CD4-positive, alpha-beta T cell (primary cell): ENCODE measurements at regions not wholly inside any gene's neighbourhood (a gene's known extent, or its start where the extent isn't known, plus 50 kb on each side); places are given as distances from the start of the nearest gene placed in this dataset.

ENCODE experiments used
- ATAC-seq: fragments of 200-7000 bp; cut with Tn5 transposase; one replicate; pipeline ENCODE4 v1.10.0; 2022; ENCODE audit warnings: mild to moderate bottlenecking; ENCODE audit not compliant: poor library complexity
- CTCF ChIA-PET: fragments of 350-600 bp; sonication (Branson Sonifier 250); formaldehyde crosslinking; loops from one replicate; lab custom pipeline; 2021; ENCODE audit warnings: antibody characterized with exemption, inconsistent platforms; lab: Charles Lee
- POLR2A ChIA-PET: fragments of 350-600 bp; sonication (Branson Sonifier 250); formaldehyde crosslinking; loops from one replicate; lab custom pipeline; 2021; ENCODE audit warnings: antibody characterized with exemption, inconsistent platforms; lab: Charles Lee
- DNase-seq, 14 experiments: peaks; one replicate each; pipeline ENCODE4 v3.0.0-alpha.2; 2013 to 2020; ENCODE audit warnings: mixed read lengths in 2 of 14
- H3K27ac ChIP-seq, 2 donors: one replicate each; pipeline versions ENCODE4 v1.5.1 to v1.7.0; 2013; ENCODE audit warnings: low read length in 2 of 2, low read depth in 1 of 2, mild to moderate bottlenecking in 1 of 2
- H3K27me3 ChIP-seq, 2 experiments: 1 replicate in 1 of 2; 2 replicates in 1 of 2; pipeline versions ENCODE4 v1.6.1 to v1.7.0; 2013; ENCODE audit warnings: low read length in 2 of 2, control low read depth in 1 of 2, mild to moderate bottlenecking in 1 of 2, moderate library complexity in 1 of 2; ENCODE audit not compliant: insufficient read depth in 2 of 2, control insufficient read depth in 1 of 2
- H3K36me3 ChIP-seq: one replicate; pipeline ENCODE4 v1.6.1; 2013; ENCODE audit warnings: low read length, control low read depth; ENCODE audit not compliant: insufficient read depth
- H3K4me1 ChIP-seq: one replicate; pipeline ENCODE4 v1.6.1; 2013; ENCODE audit warnings: low read length, control low read depth; ENCODE audit not compliant: insufficient read depth
- H3K4me3 ChIP-seq: one replicate; pipeline ENCODE4 v1.5.1; 2013; ENCODE audit warnings: mild to moderate bottlenecking, low read length, moderate library complexity
- H3K9me3 ChIP-seq, 2 experiments: 1 replicate in 1 of 2; 2 replicates in 1 of 2; pipeline versions ENCODE4 v1.6.1 to v1.7.0; 2013; ENCODE audit warnings: low read length in 2 of 2, mild to moderate bottlenecking in 2 of 2, control low read depth in 1 of 2, moderate library complexity in 1 of 2; ENCODE audit not compliant: control insufficient read depth in 1 of 2, insufficient read depth in 1 of 2
- H3K27ac Mint-ChIP-seq: one replicate; pipeline ENCODE4 v1.8.0; 2020; ENCODE audit warnings: mixed read lengths
- H3K27me3 Mint-ChIP-seq: one replicate; pipeline ENCODE4 v1.8.0; 2021; ENCODE audit warnings: mixed read lengths
- H3K36me3 Mint-ChIP-seq: one replicate; pipeline ENCODE4 v1.8.0; 2021; ENCODE audit warnings: low read depth, mixed read lengths
- H3K4me1 Mint-ChIP-seq: one replicate; pipeline ENCODE4 v1.8.0; 2021; ENCODE audit warnings: low read depth, mixed read lengths
- H3K4me3 Mint-ChIP-seq: one replicate; pipeline ENCODE4 v1.8.0; 2020; ENCODE audit warnings: mild to moderate bottlenecking, mixed read lengths
- H3K9me3 Mint-ChIP-seq: one replicate; pipeline ENCODE4 v1.8.0; 2020; ENCODE audit warnings: mixed read lengths
- CTCF ChIP-seq: fragments of 200-600 bp; IDR thresholded peaks from one replicate; pipeline ENCODE4 v1.8.0; 2022; ENCODE audit warnings: antibody characterized with exemption, mild to moderate bottlenecking
- intact Hi-C, 2 experiments: fragments of 100-400 bp; cut with DNase I in 1 of 2; cut with micrococcal nuclease in 1 of 2; formaldehyde crosslinking; loops; one replicate each; pipeline versions ENCODE4 v1.15.1 to v1.9.0; 2023 to 2025; cut with DNase I, micrococcal nuclease

GRCh38 chr20:55446301-55446700 lies 559.0 kb downstream of the CBLN4 start:
- Mint-ChIP-seq H3K27ac (no peak overlapping the region), H3K9me3 (peaks cover 4% of the 10 kb centered on the region), H3K4me3 (no peak overlapping the region), H3K36me3 (no peaks in the 10 kb centered on the region), H3K4me1 (no peaks in the 10 kb centered on the region), H3K27me3 (no peaks in the 10 kb centered on the region)
- H3K4me3 ChIP-seq, result no peak overlapping the region
- peaks cover 0 to 3% of the 10 kb centered on the region in 2 experiments for H3K9me3 ChIP-seq
- POLR2A ChIA-PET, result no interaction called here
- CTCF ChIA-PET, result no interaction called here
- no peaks in the 10 kb centered on the region for H3K27me3 ChIP-seq
- H3K36me3 ChIP-seq, result no peaks in the 10 kb centered on the region
- H3K4me1 ChIP-seq, result no peaks in the 10 kb centered on the region
- DNase-seq (no peak), ATAC-seq (no peak)
- no peak for TF ChIP-seq CTCF
- no peak overlapping the region for H3K27ac ChIP-seq
- intact Hi-C loops, result no loop called here

- no peak for TF ChIP-seq CTCF
- no peaks in the 10 kb centered on the region for H3K27me3 ChIP-seq
- Mint-ChIP-seq H3K4me1 (no peaks in the 10 kb centered on the region), H3K27ac (no peak overlapping the region), H3K36me3 (no peaks in the 10 kb centered on the region), H3K27me3 (no peaks in the 10 kb centered on the region), H3K4me3 (no peak overlapping the region), H3K9me3 (no peaks in the 10 kb centered on the region)
- no peaks in the 10 kb centered on the region for H3K36me3 ChIP-seq
- POLR2A ChIA-PET, result no interaction called here
- no peak overlapping the region for H3K27ac ChIP-seq
- peaks cover 0 to 7% of the 10 kb centered on the region in 2 experiments for H3K9me3 ChIP-seq
- H3K4me3 ChIP-seq, result no peak overlapping the region
- ATAC-seq (no peak), DNase-seq (no peak)
- CTCF ChIA-PET, result no interaction called here
- intact Hi-C loops, result no loop called here
- H3K4me1 ChIP-seq, result no peaks in the 10 kb centered on the region
Observed at GRCh38 chr20:55439070-55439469, 566.2 kb downstream of the CBLN4 start.

GRCh38 chr20:55437798-55438415 lies 567.4 kb downstream of the CBLN4 start:
- H3K27me3 Mint-ChIP-seq, result no peaks in the 10 kb centered on the region
- H3K36me3 Mint-ChIP-seq, result no peaks in the 10 kb centered on the region
- TF ChIP-seq CTCF, result no peak
- POLR2A ChIA-PET, result no interaction called here
- CTCF ChIA-PET, result no interaction called here
- intact Hi-C loops, result no loop called here
- H3K9me3 Mint-ChIP-seq, result no peaks in the 10 kb centered on the region
- H3K9me3 ChIP-seq, result peaks cover 0 to 4% of the 10 kb centered on the region in 2 experiments
- no peak overlapping the region for H3K27ac Mint-ChIP-seq
- H3K4me3 ChIP-seq, result no peak overlapping the region
- ATAC-seq (no peak), DNase-seq (no peak)
- H3K4me1 Mint-ChIP-seq, result no peaks in the 10 kb centered on the region
- no peaks in the 10 kb centered on the region for H3K36me3 ChIP-seq
- H3K27me3 ChIP-seq, result no peaks in the 10 kb centered on the region
- no peak overlapping the region for H3K27ac ChIP-seq
- no peak overlapping the region for H3K4me3 Mint-ChIP-seq
- no peaks in the 10 kb centered on the region for H3K4me1 ChIP-seq
